ENCODE measurements at regions not wholly inside any gene's neighbourhood (a gene's known extent, or its start where the extent isn't known, plus 50 kb on each side); places are given as distances from the start of the nearest gene placed in this dataset.

GRCh38 chr4:131113273-131113672, 2017.3 kb downstream of the C4orf33 start:
- Histone ChIP-seq H3K4me1 (ENCODE audit: control insufficient read depth, insufficient read depth, low read length, poor library complexity, severe bottlenecking) (no peaks in the 10 kb centered on the region), H3K36me3 (ENCODE audit: control insufficient read depth, insufficient read depth, low read length) (no peaks in the 10 kb centered on the region), H3K4me3 (ENCODE audit: extremely low read depth, insufficient read depth, low read length, poor library complexity, severe bottlenecking) (no peak overlapping the region), H3K9me3 (ENCODE audit: control insufficient read depth, low read length) (no peaks in the 10 kb centered on the region), H3K27ac (ENCODE audit: low read depth, low read length, severe bottlenecking) (no peak overlapping the region)
- WGBS, 2 experiments (ENCODE audit: insufficient coverage in 2 of 2), result no CpG with 5 or more reads among the region's 3 CpGs

GRCh38 chr4:131113704-131114103, 2017.8 kb downstream of the C4orf33 start:
- no peaks in the 10 kb centered on the region for H3K9me3 ChIP-seq (ENCODE audit: control insufficient read depth, low read length)
- H3K27ac ChIP-seq (ENCODE audit: low read depth, low read length, severe bottlenecking), result no peak overlapping the region
- no CpG with 5 or more reads among the region's 2 CpGs for WGBS, 2 experiments (ENCODE audit: insufficient coverage in 2 of 2)
- H3K4me1 ChIP-seq (ENCODE audit: control insufficient read depth, insufficient read depth, low read length, poor library complexity, severe bottlenecking), result no peaks in the 10 kb centered on the region
- H3K36me3 ChIP-seq (ENCODE audit: control insufficient read depth, insufficient read depth, low read length), result no peaks in the 10 kb centered on the region
- no peak overlapping the region for H3K4me3 ChIP-seq (ENCODE audit: extremely low read depth, insufficient read depth, low read length, poor library complexity, severe bottlenecking)

DNA sequence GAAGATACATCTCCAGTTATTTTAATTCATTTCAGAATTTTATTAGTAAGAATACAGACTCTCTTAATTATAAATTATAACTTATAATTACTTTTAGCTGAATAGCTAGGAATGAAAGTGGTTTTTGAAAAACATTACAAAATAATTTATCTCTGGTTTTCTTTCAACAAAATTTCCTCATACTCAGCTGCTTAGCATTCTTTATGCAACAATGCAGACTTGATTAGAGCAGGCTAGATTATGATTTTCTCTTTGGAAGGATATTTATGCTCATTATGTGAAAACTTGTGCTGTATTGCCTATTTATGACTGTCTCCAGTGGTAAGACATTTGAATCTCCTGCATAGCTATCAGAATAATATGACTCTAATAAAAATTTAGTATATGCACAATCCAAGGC, 2023.7 kb downstream of the C4orf33 start:
- no peaks in the 10 kb centered on the region for H3K36me3 ChIP-seq (ENCODE audit: control insufficient read depth, insufficient read depth, low read length)
- no peaks in the 10 kb centered on the region for H3K4me1 ChIP-seq (ENCODE audit: control insufficient read depth, insufficient read depth, low read length, poor library complexity, severe bottlenecking)
- H3K4me3 ChIP-seq (ENCODE audit: extremely low read depth, insufficient read depth, low read length, poor library complexity, severe bottlenecking), result no peak overlapping the region
- no peaks in the 10 kb centered on the region for H3K9me3 ChIP-seq (ENCODE audit: control insufficient read depth, low read length)
- no peak overlapping the region for H3K27ac ChIP-seq (ENCODE audit: low read depth, low read length, severe bottlenecking)

- Histone ChIP-seq H3K4me3 (ENCODE audit: extremely low read depth, insufficient read depth, low read length, poor library complexity, severe bottlenecking) (no peak overlapping the region), H3K27ac (ENCODE audit: low read depth, low read length, severe bottlenecking) (no peak overlapping the region), H3K36me3 (ENCODE audit: control insufficient read depth, insufficient read depth, low read length) (no peaks in the 10 kb centered on the region), H3K9me3 (ENCODE audit: control insufficient read depth, low read length) (no peaks in the 10 kb centered on the region), H3K4me1 (ENCODE audit: control insufficient read depth, insufficient read depth, low read length, poor library complexity, severe bottlenecking) (no peaks in the 10 kb centered on the region)
- WGBS, 2 experiments (ENCODE audit: insufficient coverage in 2 of 2), result 100% methylated on average over 2 of the region's 2 CpGs; no CpG with 5 or more reads in 1 of the 2 experiments
Measured at GRCh38 chr4:131137196-131137595, 2011.9 kb upstream of the PCDH10 start.

DNA sequence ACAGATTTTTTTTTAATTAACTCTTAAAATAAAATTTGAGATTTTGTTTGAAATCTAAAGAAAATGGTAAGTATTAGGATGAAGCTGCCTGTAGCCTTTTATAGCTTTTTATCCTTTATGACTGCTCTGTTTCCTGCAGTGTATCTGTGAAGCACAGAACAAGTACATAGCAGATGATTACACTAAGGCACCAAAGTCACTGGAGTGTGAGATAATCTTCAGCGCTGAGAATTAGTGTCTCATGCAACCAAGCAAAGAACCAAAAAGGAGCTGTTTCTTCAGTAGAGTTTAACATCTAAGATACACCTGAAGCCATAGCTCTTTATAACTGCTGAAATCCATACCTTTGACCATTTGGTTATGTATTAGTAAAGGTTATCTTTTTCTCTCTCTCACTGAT, 1989.8 kb upstream of the PCDH10 start:
- Histone ChIP-seq H3K27ac (ENCODE audit: low read depth, low read length, severe bottlenecking) (no peak overlapping the region), H3K4me1 (ENCODE audit: control insufficient read depth, insufficient read depth, low read length, poor library complexity, severe bottlenecking) (no peaks in the 10 kb centered on the region), H3K9me3 (ENCODE audit: control insufficient read depth, low read length) (no peaks in the 10 kb centered on the region), H3K36me3 (ENCODE audit: control insufficient read depth, insufficient read depth, low read length) (no peaks in the 10 kb centered on the region), H3K4me3 (ENCODE audit: extremely low read depth, insufficient read depth, low read length, poor library complexity, severe bottlenecking) (no peak overlapping the region)
- WGBS, 2 experiments (ENCODE audit: insufficient coverage in 2 of 2), result 100% methylated on average over 1 of the region's 1 CpG; no CpG with 5 or more reads in 1 of the 2 experiments

DNA sequence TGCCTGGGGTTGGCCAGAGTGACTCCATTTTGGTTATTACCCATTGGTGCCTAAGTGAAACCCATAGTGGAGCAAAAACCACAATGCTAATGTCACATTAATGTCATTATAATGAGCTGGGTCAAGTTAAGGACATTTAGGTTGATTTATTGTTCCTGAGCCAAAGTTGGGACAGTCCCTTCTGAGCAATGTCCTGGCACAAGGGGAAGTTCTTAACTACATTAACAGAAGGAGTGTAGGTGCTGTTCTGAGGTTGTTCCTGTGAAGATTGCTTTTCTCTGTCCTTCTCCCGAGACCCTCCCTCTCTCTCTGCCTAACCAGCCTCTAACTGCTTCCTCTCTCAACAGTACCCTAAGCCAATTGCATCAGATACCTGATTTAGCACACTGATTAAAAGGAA, 1956.8 kb upstream of the PCDH10 start:
- Histone ChIP-seq H3K27ac (ENCODE audit: low read depth, low read length, severe bottlenecking) (no peak overlapping the region), H3K36me3 (ENCODE audit: control insufficient read depth, insufficient read depth, low read length) (no peaks in the 10 kb centered on the region), H3K4me1 (ENCODE audit: control insufficient read depth, insufficient read depth, low read length, poor library complexity, severe bottlenecking) (no peaks in the 10 kb centered on the region), H3K4me3 (ENCODE audit: extremely low read depth, insufficient read depth, low read length, poor library complexity, severe bottlenecking) (no peak overlapping the region), H3K9me3 (ENCODE audit: control insufficient read depth, low read length) (peaks cover 4% of the 10 kb centered on the region)
- WGBS, 2 experiments (ENCODE audit: insufficient coverage in 2 of 2), result no CpG with 5 or more reads among the region's 1 CpG

DNA sequence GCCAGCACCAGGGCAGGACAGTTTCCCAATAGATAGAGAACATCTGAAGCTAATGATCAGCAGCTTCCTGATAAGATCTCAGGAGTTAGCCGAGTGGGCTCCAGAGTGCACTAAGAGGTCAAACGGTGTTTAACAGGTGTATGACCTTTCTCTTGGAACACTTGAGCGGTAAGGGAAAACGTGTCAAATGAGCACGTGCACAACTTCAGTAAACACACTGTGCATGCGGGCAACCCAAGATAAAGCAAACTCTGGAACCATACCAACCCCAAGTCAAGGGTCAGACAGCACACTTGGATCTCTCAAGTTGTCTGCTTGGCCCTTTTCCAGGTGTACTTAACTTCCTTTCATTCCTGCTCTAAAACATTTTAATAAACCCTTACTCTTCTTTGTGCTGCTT, 1941.5 kb upstream of the PCDH10 start:
- 84 to 92% methylated on average over 4 to 6 of the region's 6 CpGs for WGBS, 2 experiments (ENCODE audit: insufficient coverage in 2 of 2)
- Histone ChIP-seq H3K36me3 (ENCODE audit: control insufficient read depth, insufficient read depth, low read length) (no peaks in the 10 kb centered on the region), H3K27ac (ENCODE audit: low read depth, low read length, severe bottlenecking) (no peak overlapping the region), H3K4me1 (ENCODE audit: control insufficient read depth, insufficient read depth, low read length, poor library complexity, severe bottlenecking) (no peaks in the 10 kb centered on the region), H3K9me3 (ENCODE audit: control insufficient read depth, low read length) (no peaks in the 10 kb centered on the region), H3K4me3 (ENCODE audit: extremely low read depth, insufficient read depth, low read length, poor library complexity, severe bottlenecking) (no peak overlapping the region)

- H3K36me3 ChIP-seq (ENCODE audit: control insufficient read depth, insufficient read depth, low read length), result no peaks in the 10 kb centered on the region
- H3K27ac ChIP-seq (ENCODE audit: low read depth, low read length, severe bottlenecking), result no peak overlapping the region
- WGBS, 2 experiments (ENCODE audit: insufficient coverage in 2 of 2), result no CpG with 5 or more reads among the region's 1 CpG
- no peaks in the 10 kb centered on the region for H3K9me3 ChIP-seq (ENCODE audit: control insufficient read depth, low read length)
- H3K4me3 ChIP-seq (ENCODE audit: extremely low read depth, insufficient read depth, low read length, poor library complexity, severe bottlenecking), result no peak overlapping the region
- no peaks in the 10 kb centered on the region for H3K4me1 ChIP-seq (ENCODE audit: control insufficient read depth, insufficient read depth, low read length, poor library complexity, severe bottlenecking)
Measured at GRCh38 chr4:131248314-131248713, 1900.8 kb upstream of the PCDH10 start.

GRCh38 chr4:131251321-131251720, 1897.8 kb upstream of the PCDH10 start:
- H3K4me1 ChIP-seq (ENCODE audit: control insufficient read depth, insufficient read depth, low read length, poor library complexity, severe bottlenecking), result no peaks in the 10 kb centered on the region
- H3K4me3 ChIP-seq (ENCODE audit: extremely low read depth, insufficient read depth, low read length, poor library complexity, severe bottlenecking), result no peak overlapping the region
- H3K27ac ChIP-seq (ENCODE audit: low read depth, low read length, severe bottlenecking), result no peak overlapping the region
- H3K9me3 ChIP-seq (ENCODE audit: control insufficient read depth, low read length), result no peaks in the 10 kb centered on the region
- no peaks in the 10 kb centered on the region for H3K36me3 ChIP-seq (ENCODE audit: control insufficient read depth, insufficient read depth, low read length)
- 90 to 91% methylated on average over 3 of the region's 3 CpGs for WGBS, 2 experiments (ENCODE audit: insufficient coverage in 2 of 2)

GRCh38 chr4:131257241-131257640, 1891.9 kb upstream of the PCDH10 start:
- Histone ChIP-seq H3K4me3 (ENCODE audit: extremely low read depth, insufficient read depth, low read length, poor library complexity, severe bottlenecking) (no peak overlapping the region), H3K9me3 (ENCODE audit: control insufficient read depth, low read length) (no peaks in the 10 kb centered on the region), H3K4me1 (ENCODE audit: control insufficient read depth, insufficient read depth, low read length, poor library complexity, severe bottlenecking) (no peaks in the 10 kb centered on the region), H3K36me3 (ENCODE audit: control insufficient read depth, insufficient read depth, low read length) (no peaks in the 10 kb centered on the region), H3K27ac (ENCODE audit: low read depth, low read length, severe bottlenecking) (no peak overlapping the region)
- WGBS, 2 experiments (ENCODE audit: insufficient coverage in 2 of 2), result 65 to 94% methylated on average over 2 of the region's 2 CpGs

DNA sequence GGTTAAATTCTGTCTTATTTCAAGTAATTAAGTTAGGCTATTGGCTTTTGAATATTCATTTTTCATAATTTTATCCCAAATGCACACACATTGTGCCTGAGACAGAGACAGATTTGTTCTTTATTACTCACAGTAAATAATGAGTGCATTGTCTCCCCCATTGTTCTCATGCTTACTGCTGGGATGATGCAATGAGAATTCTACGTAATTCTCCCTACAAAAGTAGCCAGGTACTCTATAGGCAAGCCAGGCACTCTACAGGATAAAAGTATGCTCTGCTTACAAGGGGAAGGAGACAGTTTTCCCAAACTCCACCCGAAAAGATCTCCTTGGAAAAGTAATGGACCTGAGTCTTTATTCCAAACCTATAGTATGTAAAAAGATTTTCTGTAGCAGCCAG, 1890.7 kb upstream of the PCDH10 start:
- Histone ChIP-seq H3K4me1 (ENCODE audit: control insufficient read depth, insufficient read depth, low read length, poor library complexity, severe bottlenecking) (no peaks in the 10 kb centered on the region), H3K9me3 (ENCODE audit: control insufficient read depth, low read length) (no peaks in the 10 kb centered on the region), H3K27ac (ENCODE audit: low read depth, low read length, severe bottlenecking) (no peak overlapping the region), H3K36me3 (ENCODE audit: control insufficient read depth, insufficient read depth, low read length) (no peaks in the 10 kb centered on the region), H3K4me3 (ENCODE audit: extremely low read depth, insufficient read depth, low read length, poor library complexity, severe bottlenecking) (no peak overlapping the region)
- no CpG with 5 or more reads among the region's 2 CpGs for WGBS, 2 experiments (ENCODE audit: insufficient coverage in 2 of 2)

DNA sequence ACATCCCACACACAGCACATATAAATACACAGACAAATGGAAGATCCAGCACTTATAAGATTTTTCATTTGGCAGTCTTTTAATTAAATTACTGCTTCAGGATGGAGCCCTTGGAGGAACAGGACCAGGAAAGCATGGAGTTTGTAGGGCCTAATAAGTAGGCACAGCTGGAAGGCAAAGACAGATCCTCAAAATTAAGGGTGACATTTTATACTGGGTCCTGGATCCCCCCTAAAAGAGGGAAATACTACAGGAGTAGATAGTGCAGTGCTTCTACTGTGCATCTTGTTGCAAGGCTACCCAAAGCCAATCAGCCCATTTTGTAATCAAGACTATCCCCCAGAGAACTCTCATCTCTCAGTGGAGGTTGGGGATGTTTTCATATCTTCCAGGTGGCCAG, 1860.7 kb upstream of the PCDH10 start:
- H3K4me3 ChIP-seq (ENCODE audit: extremely low read depth, insufficient read depth, low read length, poor library complexity, severe bottlenecking), result no peak overlapping the region
- no peak overlapping the region for H3K27ac ChIP-seq (ENCODE audit: low read depth, low read length, severe bottlenecking)
- H3K9me3 ChIP-seq (ENCODE audit: control insufficient read depth, low read length), result peaks cover 19% of the 10 kb centered on the region
- H3K4me1 ChIP-seq (ENCODE audit: control insufficient read depth, insufficient read depth, low read length, poor library complexity, severe bottlenecking), result no peaks in the 10 kb centered on the region
- no peaks in the 10 kb centered on the region for H3K36me3 ChIP-seq (ENCODE audit: control insufficient read depth, insufficient read depth, low read length)
